MCF 10A (cell line): ENCODE measurements at regions not wholly inside any gene's neighbourhood (a gene's known extent, or its start where the extent isn't known, plus 50 kb on each side); places are given as distances from the start of the nearest gene placed in this dataset.

Experiments used
- BruUV-seq: library from RNA; stranded (reverse); fragments of 400-500 nt; replicated peaks from 2 replicates; lab custom pipeline; 2021; lab: Mats Ljungman, UMichigan
- CTCF ChIA-PET: fragments of 300-600 bp; sonication (Branson Sonifier 250); formaldehyde crosslinking; extraction: SDS; loops from one replicate; lab custom pipeline; 2021; ENCODE audit warnings: antibody characterized with exemption, inconsistent platforms; lab: Yijun Ruan, JAX
- POLR2A ChIA-PET: fragments of 300-600, 350-650 bp; sonication (Branson Sonifier 250); formaldehyde crosslinking; extraction: SDS; loops from one replicate; lab custom pipeline; 2020; ENCODE audit warnings: antibody characterized with exemption, inconsistent platforms; lab: Yijun Ruan, JAX
- DNase-seq: peaks from one replicate; pipeline ENCODE4 v3.0.0-alpha.2; 2018; ENCODE audit not compliant: unreplicated experiment
- H3K27ac Mint-ChIP-seq: one replicate; pipeline ENCODE4 v1.8.0; 2022; ENCODE audit warnings: mild to moderate bottlenecking, low read depth, mixed read lengths; ENCODE audit not compliant: unreplicated experiment
- H3K27me3 Mint-ChIP-seq: one replicate; pipeline ENCODE4 v1.8.0; 2022; ENCODE audit warnings: mixed read lengths; ENCODE audit not compliant: insufficient read depth, unreplicated experiment
- H3K36me3 Mint-ChIP-seq: one replicate; pipeline ENCODE4 v1.8.0; 2022; ENCODE audit warnings: mild to moderate bottlenecking, moderate library complexity, mixed read lengths; ENCODE audit not compliant: insufficient read depth, unreplicated experiment
- H3K4me1 Mint-ChIP-seq: one replicate; pipeline ENCODE4 v1.8.0; 2022; ENCODE audit warnings: mixed read lengths; ENCODE audit not compliant: insufficient read depth, unreplicated experiment
- H3K4me3 Mint-ChIP-seq: one replicate; pipeline ENCODE4 v1.8.0; 2022; ENCODE audit warnings: mild to moderate bottlenecking, moderate library complexity, mixed read lengths; ENCODE audit not compliant: unreplicated experiment
- H3K9me3 Mint-ChIP-seq: one replicate; pipeline ENCODE4 v1.8.0; 2022; ENCODE audit warnings: mixed read lengths; ENCODE audit not compliant: unreplicated experiment
- CTCF ChIP-seq: fragments of 200-600 bp; IDR thresholded peaks from one replicate; pipeline ENCODE4 v1.8.0; 2022; ENCODE audit warnings: antibody characterized with exemption, mild to moderate bottlenecking; ENCODE audit not compliant: unreplicated experiment
- intact Hi-C: fragments of 100-400 bp; cut with micrococcal nuclease; formaldehyde crosslinking; loops from 2 replicates; pipeline ENCODE4 v1.14.1; 2022

- BruUV-seq, result no TSS peak
- intact Hi-C loops, result no loop called here
- no peak for TF ChIP-seq CTCF
- H3K27ac Mint-ChIP-seq, result no peak overlapping the region
- DNase-seq, result no peak
- no peaks in the 10 kb centered on the region for H3K36me3 Mint-ChIP-seq
- no peaks in the 10 kb centered on the region for H3K9me3 Mint-ChIP-seq
- H3K27me3 Mint-ChIP-seq, result no peaks in the 10 kb centered on the region
- H3K4me3 Mint-ChIP-seq, result no peak overlapping the region
- POLR2A ChIA-PET, result no interaction called here
- H3K4me1 Mint-ChIP-seq, result no peaks in the 10 kb centered on the region
- CTCF ChIA-PET, result interaction anchor here (0.6 kb wide), 1 partner anchor 327 kb away, joined by 3 read pairs; no protein-coding TSS in a partner anchor
Observed at GRCh38 chrX:9311421-9312160, 153.3 kb upstream of the TBL1X start.

GRCh38 chrX:9312922-9313867 is 151.7 kb upstream of the TBL1X start:
- H3K27me3 Mint-ChIP-seq, result no peaks in the 10 kb centered on the region
- intact Hi-C loops, result no loop called here
- ChIA-PET POLR2A (interaction anchor here (0.7 kb wide), 1 partner anchor 99 kb away, joined by 3 read pairs; no protein-coding TSS in a partner anchor), CTCF (interaction anchor here (0.5 to 0.9 kb wide), 7 partner anchors 12 to 357 kb away, joined by 3 to 5 read pairs (median 3); no protein-coding TSS in a partner anchor)
- H3K4me1 Mint-ChIP-seq, result no peaks in the 10 kb centered on the region
- BruUV-seq, result no TSS peak
- peak; percentile 57 for TF ChIP-seq CTCF
- no peak overlapping the region for H3K27ac Mint-ChIP-seq
- no peaks in the 10 kb centered on the region for H3K9me3 Mint-ChIP-seq
- peak; percentile 61 for DNase-seq
- no peak overlapping the region for H3K4me3 Mint-ChIP-seq
- H3K36me3 Mint-ChIP-seq, result no peaks in the 10 kb centered on the region

GRCh38 chrX:9315086-9315485 is 149.8 kb upstream of the TBL1X start:
- intact Hi-C loops, result no loop called here
- BruUV-seq, result no TSS peak
- Mint-ChIP-seq H3K27ac (no peak overlapping the region), H3K36me3 (no peaks in the 10 kb centered on the region), H3K4me3 (no peak overlapping the region), H3K4me1 (no peaks in the 10 kb centered on the region), H3K9me3 (no peaks in the 10 kb centered on the region), H3K27me3 (no peaks in the 10 kb centered on the region)
- DNase-seq, result no peak
- ChIA-PET POLR2A (no interaction called here), CTCF (no interaction called here)
- TF ChIP-seq CTCF, result no peak

GRCh38 chrX:9316096-9316495 is 148.8 kb upstream of the TBL1X start:
- ChIA-PET CTCF (interaction anchor here (0.7 kb wide), 2 partner anchors 26 to 1694 kb away, joined by 3 to 4 read pairs; no protein-coding TSS in a partner anchor), POLR2A (no interaction called here)
- Mint-ChIP-seq H3K9me3 (no peaks in the 10 kb centered on the region), H3K4me3 (no peak overlapping the region), H3K27me3 (no peaks in the 10 kb centered on the region), H3K27ac (no peak overlapping the region), H3K4me1 (no peaks in the 10 kb centered on the region), H3K36me3 (no peaks in the 10 kb centered on the region)
- DNase-seq, result no peak
- TF ChIP-seq CTCF, result no peak
- intact Hi-C loops, result no loop called here
- BruUV-seq, result no TSS peak
